Type B pancreatic cell (in vitro differentiated cells): ENCODE measurements at regions not wholly inside any gene's neighbourhood (a gene's known extent, or its start where the extent isn't known, plus 50 kb on each side); places are given as distances from the start of the nearest gene placed in this dataset.

ENCODE experiments used
- DNase-seq: peaks from one replicate; pipeline ENCODE4 v3.0.0; 2021; ENCODE audit warnings: mixed read lengths; ENCODE audit not compliant: unreplicated experiment; ENCODE audit errors: extremely low spot score
- H3K27ac Mint-ChIP-seq: 2 replicates; pipeline ENCODE4 v1.8.0; 2021; ENCODE audit warnings: mild to moderate bottlenecking, mixed read lengths
- H3K27me3 Mint-ChIP-seq: 2 replicates; pipeline ENCODE4 v1.8.0; 2021; ENCODE audit warnings: mixed read lengths
- H3K36me3 Mint-ChIP-seq: 2 replicates; pipeline ENCODE4 v1.8.0; 2021; ENCODE audit warnings: mixed read lengths
- H3K4me1 Mint-ChIP-seq: one replicate; pipeline ENCODE4 v1.8.0; 2021; ENCODE audit warnings: mixed read lengths; ENCODE audit not compliant: unreplicated experiment
- H3K4me3 Mint-ChIP-seq: 2 replicates; pipeline ENCODE4 v1.8.0; 2021; ENCODE audit warnings: mild to moderate bottlenecking, mixed read lengths
- H3K9me3 Mint-ChIP-seq: 2 replicates; pipeline ENCODE4 v1.8.0; 2021; ENCODE audit warnings: mixed read lengths
- CTCF ChIP-seq: fragments of 200-600 bp; sonication (generic); conservative IDR thresholded peaks from 2 replicates; pipeline ENCODE4 v1.5.0; 2021; ENCODE audit warnings: antibody characterized with exemption, mild to moderate bottlenecking

- Mint-ChIP-seq H3K27ac (no peak overlapping the region), H3K4me1 (peaks cover 12% of the 10 kb centered on the region), H3K9me3 (no peaks in the 10 kb centered on the region), H3K27me3 (no peaks in the 10 kb centered on the region), H3K4me3 (no peak overlapping the region), H3K36me3 (no peaks in the 10 kb centered on the region)
- no peak for DNase-seq
- TF ChIP-seq CTCF, result no peak
Measured at GRCh38 chr1:219490566-219490965, 122.3 kb downstream of the ZC3H11B start.

- no peaks in the 10 kb centered on the region for H3K27me3 Mint-ChIP-seq
Measured at GRCh38 chr1:219489636-219490035, 123.3 kb downstream of the ZC3H11B start.

DNA sequence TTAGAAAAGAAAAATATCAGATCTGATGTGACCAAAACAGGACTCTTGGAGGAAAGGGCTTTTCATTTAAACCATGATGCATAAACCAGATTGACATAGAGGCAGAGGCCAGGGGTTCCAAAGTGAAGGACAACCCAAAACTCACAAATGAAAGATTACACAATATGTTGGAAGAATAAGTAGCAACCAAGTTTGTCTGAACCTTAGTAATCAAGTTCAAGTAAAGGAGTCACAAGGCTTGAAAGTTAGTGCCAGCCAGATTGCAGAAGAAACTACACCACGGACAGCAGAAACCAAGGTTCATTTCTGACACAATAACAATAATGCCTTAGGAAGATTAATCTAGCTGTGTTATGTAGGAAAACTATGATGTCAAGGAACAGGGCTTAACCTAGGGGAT is 124.6 kb downstream of the ZC3H11B start:
- Mint-ChIP-seq H3K4me1 (peaks cover 12% of the 10 kb centered on the region), H3K9me3 (no peaks in the 10 kb centered on the region), H3K27me3 (no peaks in the 10 kb centered on the region), H3K27ac (no peak overlapping the region), H3K4me3 (no peak overlapping the region), H3K36me3 (no peaks in the 10 kb centered on the region)
- no peak for TF ChIP-seq CTCF
- DNase-seq, result no peak

More at GRCh38 chr1:219489636-219490035, 123.3 kb downstream of the ZC3H11B start:
- Mint-ChIP-seq H3K36me3 (no peaks in the 10 kb centered on the region), H3K27ac (no peak overlapping the region), H3K4me1 (peaks cover 12% of the 10 kb centered on the region), H3K4me3 (no peak overlapping the region), H3K9me3 (no peaks in the 10 kb centered on the region)
- DNase-seq, result no peak
- no peak for TF ChIP-seq CTCF

GRCh38 chr1:219483530-219483929 is 129.4 kb downstream of the ZC3H11B start:
- no peak for TF ChIP-seq CTCF
- Mint-ChIP-seq H3K27me3 (no peaks in the 10 kb centered on the region), H3K4me1 (no peaks in the 10 kb centered on the region), H3K4me3 (no peak overlapping the region), H3K27ac (no peak overlapping the region), H3K9me3 (no peaks in the 10 kb centered on the region), H3K36me3 (no peaks in the 10 kb centered on the region)
- DNase-seq, result no peak

DNA sequence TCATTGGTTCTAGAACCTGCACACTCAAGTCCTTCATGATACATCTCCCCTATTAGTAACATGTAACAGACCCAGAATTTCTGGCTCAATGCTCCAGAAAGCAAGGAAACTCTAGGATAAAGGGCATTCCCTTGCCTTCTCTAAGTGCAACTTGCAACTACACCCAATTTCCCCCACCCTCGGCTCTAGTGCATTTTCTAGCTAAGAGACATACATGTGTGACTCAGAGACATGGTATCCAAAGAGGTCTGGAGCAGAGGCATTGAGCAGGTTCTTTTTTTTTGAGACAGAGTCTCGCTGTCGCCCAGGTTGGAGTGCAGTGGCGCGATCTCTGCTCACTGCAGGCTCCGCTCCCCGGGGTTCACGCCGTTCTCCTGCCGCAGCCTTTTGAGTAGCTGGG is 132.9 kb downstream of the ZC3H11B start:
- Mint-ChIP-seq H3K9me3 (no peaks in the 10 kb centered on the region), H3K4me3 (no peak overlapping the region), H3K36me3 (no peaks in the 10 kb centered on the region), H3K27me3 (no peaks in the 10 kb centered on the region), H3K4me1 (no peaks in the 10 kb centered on the region), H3K27ac (no peak overlapping the region)
- TF ChIP-seq CTCF, result no peak
- no peak for DNase-seq

GRCh38 chr1:219478811-219479210 is 134.1 kb downstream of the ZC3H11B start:
- no peak for DNase-seq
- peaks cover 4% of the 10 kb centered on the region for H3K9me3 Mint-ChIP-seq
- H3K27ac Mint-ChIP-seq, result no peak overlapping the region
- H3K36me3 Mint-ChIP-seq, result no peaks in the 10 kb centered on the region
- H3K27me3 Mint-ChIP-seq, result no peaks in the 10 kb centered on the region
- no peak overlapping the region for H3K4me3 Mint-ChIP-seq
- TF ChIP-seq CTCF, result no peak
- H3K4me1 Mint-ChIP-seq, result no peaks in the 10 kb centered on the region
